Osteoblast (primary cell): ENCODE measurements at regions not wholly inside any gene's neighbourhood (a gene's known extent, or its start where the extent isn't known, plus 50 kb on each side); places are given as distances from the start of the nearest gene placed in this dataset.

ENCODE experiments used
- DNase-seq: peaks from one replicate; pipeline ENCODE4 v3.0.0; 2011; ENCODE audit warnings: low spot score, mixed read lengths; ENCODE audit not compliant: insufficient read length; ENCODE audit errors: missing footprints
- H2AFZ ChIP-seq: 2 replicates; pipeline ENCODE4 v1.6.0; 2011; ENCODE audit warnings: mild to moderate bottlenecking, low read length
- H3K27ac ChIP-seq: 2 replicates; pipeline ENCODE4 v1.5.1; 2011; ENCODE audit warnings: mild to moderate bottlenecking, low read depth, low read length, moderate library complexity
- H3K27me3 ChIP-seq: 2 replicates; pipeline ENCODE4 v1.6.0; 2012; ENCODE audit warnings: mild to moderate bottlenecking, control low read depth, inconsistent platforms, low read length, moderate library complexity; ENCODE audit not compliant: insufficient read depth
- H3K36me3 ChIP-seq: 2 replicates; pipeline ENCODE4 v1.5.1; 2011; ENCODE audit warnings: mild to moderate bottlenecking, low read length, control low read depth, moderate library complexity; ENCODE audit not compliant: insufficient read depth
- H3K4me1 ChIP-seq: 2 replicates; pipeline ENCODE4 v1.5.1; 2011; ENCODE audit warnings: mild to moderate bottlenecking, low read length, control low read depth, moderate library complexity; ENCODE audit not compliant: insufficient read depth
- H3K4me2 ChIP-seq: 2 replicates; pipeline ENCODE4 v1.6.0; 2011; ENCODE audit warnings: mild to moderate bottlenecking, low read length; ENCODE audit not compliant: insufficient read depth
- H3K4me3 ChIP-seq: fragments of 200-600 bp; sonication (generic); 3 replicates; pipeline ENCODE4 v1.5.1; 2012; ENCODE audit warnings: mild to moderate bottlenecking, low read length, inconsistent platforms; ENCODE audit not compliant: insufficient read depth
- H3K79me2 ChIP-seq: 2 replicates; pipeline ENCODE4 v1.6.0; 2012; ENCODE audit warnings: mild to moderate bottlenecking, low read length, control low read depth, inconsistent platforms; ENCODE audit not compliant: insufficient read depth
- H3K9me3 ChIP-seq: 2 replicates; pipeline ENCODE4 v1.5.1; 2011; ENCODE audit warnings: low read depth, low read length, control low read depth
- H4K20me1 ChIP-seq: 2 replicates; pipeline ENCODE4 v1.6.0; 2012; ENCODE audit warnings: mild to moderate bottlenecking, low read length, control low read depth; ENCODE audit not compliant: insufficient read depth
- TF ChIP-seq, protein P1 (sequence below): IDR thresholded peaks from 2 replicates; pipeline ENCODE4 v1.5.1; 2011; ENCODE audit warnings: mild to moderate bottlenecking, low read depth, low read length, moderate library complexity; ENCODE audit errors: extremely low read depth

DNA sequence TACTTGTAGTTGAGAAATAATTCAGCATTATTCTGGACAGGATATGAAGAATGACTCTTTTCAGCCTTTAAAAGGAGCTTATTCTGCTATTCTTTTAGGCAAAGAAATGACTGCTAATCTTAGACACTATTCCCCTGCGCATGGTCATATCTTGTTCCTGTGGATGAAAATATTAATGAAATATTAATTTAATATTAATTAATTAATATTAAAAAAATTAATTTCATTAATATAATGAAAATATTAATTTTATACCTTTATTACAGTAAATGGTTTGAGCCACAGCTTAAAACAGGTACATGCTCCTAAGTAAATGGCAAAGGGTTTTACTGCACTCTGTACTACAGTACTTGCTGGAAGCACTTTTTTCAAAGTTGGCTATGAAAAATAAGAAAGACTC lies 890.1 kb upstream of the PIK3C3 start:
- no peaks in the 10 kb centered on the region for H3K36me3 ChIP-seq
- no peaks in the 10 kb centered on the region for H3K9me3 ChIP-seq
- no peaks in the 10 kb centered on the region for H3K79me2 ChIP-seq
- no peak overlapping the region for H2AFZ ChIP-seq
- H3K4me2 ChIP-seq = no peak overlapping the region
- H3K4me1 ChIP-seq = no peaks in the 10 kb centered on the region
- H4K20me1 ChIP-seq = no peaks in the 10 kb centered on the region
- H3K27ac ChIP-seq = no peak overlapping the region
- H3K4me3 ChIP-seq = no peak overlapping the region
- TF ChIP-seq, protein P1, sequence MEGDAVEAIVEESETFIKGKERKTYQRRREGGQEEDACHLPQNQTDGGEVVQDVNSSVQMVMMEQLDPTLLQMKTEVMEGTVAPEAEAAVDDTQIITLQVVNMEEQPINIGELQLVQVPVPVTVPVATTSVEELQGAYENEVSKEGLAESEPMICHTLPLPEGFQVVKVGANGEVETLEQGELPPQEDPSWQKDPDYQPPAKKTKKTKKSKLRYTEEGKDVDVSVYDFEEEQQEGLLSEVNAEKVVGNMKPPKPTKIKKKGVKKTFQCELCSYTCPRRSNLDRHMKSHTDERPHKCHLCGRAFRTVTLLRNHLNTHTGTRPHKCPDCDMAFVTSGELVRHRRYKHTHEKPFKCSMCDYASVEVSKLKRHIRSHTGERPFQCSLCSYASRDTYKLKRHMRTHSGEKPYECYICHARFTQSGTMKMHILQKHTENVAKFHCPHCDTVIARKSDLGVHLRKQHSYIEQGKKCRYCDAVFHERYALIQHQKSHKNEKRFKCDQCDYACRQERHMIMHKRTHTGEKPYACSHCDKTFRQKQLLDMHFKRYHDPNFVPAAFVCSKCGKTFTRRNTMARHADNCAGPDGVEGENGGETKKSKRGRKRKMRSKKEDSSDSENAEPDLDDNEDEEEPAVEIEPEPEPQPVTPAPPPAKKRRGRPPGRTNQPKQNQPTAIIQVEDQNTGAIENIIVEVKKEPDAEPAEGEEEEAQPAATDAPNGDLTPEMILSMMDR = no peak
- DNase-seq = no peak
- H3K27me3 ChIP-seq = no peaks in the 10 kb centered on the region

DNA sequence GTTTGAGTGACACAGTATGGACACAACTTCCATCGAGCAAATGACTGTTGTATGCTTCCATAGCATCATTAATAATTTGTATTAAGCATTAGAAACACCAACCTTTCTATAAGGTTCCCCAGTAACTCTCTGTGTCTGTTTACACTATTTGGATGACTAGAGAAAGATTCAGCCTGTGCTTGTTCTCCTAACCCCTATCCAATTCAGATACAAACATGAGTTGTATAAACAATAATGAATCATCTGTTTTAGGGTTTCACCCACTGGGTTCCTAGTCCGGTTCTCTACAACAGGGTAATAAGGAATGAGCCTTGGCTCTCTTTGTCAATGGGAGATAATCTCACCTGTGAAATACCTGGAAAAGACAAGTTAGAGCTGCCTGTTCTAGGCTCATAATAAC lies 894.1 kb upstream of the PIK3C3 start:
- H3K4me2 ChIP-seq = no peak overlapping the region
- DNase-seq = no peak
- no peak overlapping the region for H3K4me3 ChIP-seq
- H4K20me1 ChIP-seq = no peaks in the 10 kb centered on the region
- TF ChIP-seq, protein P1 = no peak
- no peaks in the 10 kb centered on the region for H3K79me2 ChIP-seq
- no peak overlapping the region for H2AFZ ChIP-seq
- no peaks in the 10 kb centered on the region for H3K4me1 ChIP-seq
- no peaks in the 10 kb centered on the region for H3K9me3 ChIP-seq
- no peaks in the 10 kb centered on the region for H3K27me3 ChIP-seq
- no peak overlapping the region for H3K27ac ChIP-seq
- H3K36me3 ChIP-seq = no peaks in the 10 kb centered on the region

DNA sequence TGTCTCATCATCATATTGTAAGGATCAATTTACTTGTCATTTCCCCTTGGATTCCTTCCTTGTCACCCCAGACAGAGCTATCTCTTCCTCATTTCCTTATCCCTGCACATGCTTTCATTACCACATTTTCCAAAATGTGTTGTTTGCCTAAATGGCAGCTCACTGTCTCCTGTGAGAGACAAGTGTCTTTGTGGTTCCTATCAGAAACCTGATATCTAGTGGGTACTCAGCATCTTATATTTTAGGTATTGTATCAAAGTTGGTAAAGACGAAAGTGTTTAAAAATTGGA lies 896.0 kb upstream of the PIK3C3 start:
- DNase-seq = no peak
- H3K79me2 ChIP-seq = no peaks in the 10 kb centered on the region
- H3K27ac ChIP-seq = no peak overlapping the region
- H3K9me3 ChIP-seq = no peaks in the 10 kb centered on the region
- TF ChIP-seq, protein P1 = no peak
- H3K4me2 ChIP-seq = no peak overlapping the region
- no peaks in the 10 kb centered on the region for H4K20me1 ChIP-seq
- H3K36me3 ChIP-seq = no peaks in the 10 kb centered on the region
- H3K4me3 ChIP-seq = no peak overlapping the region
- no peaks in the 10 kb centered on the region for H3K4me1 ChIP-seq
- no peaks in the 10 kb centered on the region for H3K27me3 ChIP-seq
- H2AFZ ChIP-seq = no peak overlapping the region

DNA sequence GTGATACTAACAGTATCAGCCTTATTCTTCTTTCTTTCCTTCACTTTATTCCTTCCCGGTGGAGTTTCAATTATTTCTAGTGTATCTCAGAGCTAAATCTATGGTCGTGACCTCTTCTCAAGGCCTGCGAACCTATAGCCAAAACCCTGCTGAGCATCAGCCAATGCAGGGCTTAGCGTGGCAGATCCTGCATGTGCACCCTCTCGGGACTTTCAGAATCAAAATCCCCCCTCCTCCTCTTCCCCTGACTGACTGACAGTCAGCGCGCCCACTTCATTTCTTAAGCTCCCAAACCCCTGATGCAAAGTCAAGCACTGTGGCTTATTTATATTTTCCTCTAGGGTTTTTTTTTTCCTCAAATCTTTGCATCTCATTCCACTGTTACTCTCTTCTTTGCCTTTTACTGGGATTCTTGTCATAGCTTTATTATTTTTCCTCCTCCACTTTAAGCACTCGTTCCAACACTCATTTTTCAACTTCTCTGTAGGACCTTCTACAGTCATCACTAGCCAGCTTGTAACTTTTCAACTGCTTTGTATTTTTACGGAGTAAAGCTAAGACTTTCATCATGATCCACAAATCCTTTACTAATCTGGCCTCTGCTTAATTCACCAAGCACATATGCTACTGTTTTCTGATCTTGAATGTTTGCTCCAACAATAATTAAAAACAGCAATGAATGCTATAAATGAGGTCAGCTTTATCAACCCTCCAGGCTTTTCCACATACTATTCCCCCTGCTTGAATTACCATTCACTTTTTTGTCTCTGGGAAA lies 896.5 kb upstream of the PIK3C3 start:
- Histone ChIP-seq H3K9me3 (no peaks in the 10 kb centered on the region), H3K4me1 (no peaks in the 10 kb centered on the region), H3K36me3 (no peaks in the 10 kb centered on the region), H3K4me2 (no peak overlapping the region), H3K27ac (no peak overlapping the region), H4K20me1 (no peaks in the 10 kb centered on the region), H3K27me3 (no peaks in the 10 kb centered on the region), H2AFZ (no peak overlapping the region), H3K79me2 (no peaks in the 10 kb centered on the region), H3K4me3 (no peak overlapping the region)
- TF ChIP-seq, protein P1 = no peak
- no peak for DNase-seq
